Suprapubic skin (tissue), 4 donors: ENCODE measurements at regions not wholly inside any gene's neighbourhood (a gene's known extent, or its start where the extent isn't known, plus 50 kb on each side); places are given as distances from the start of the nearest gene placed in this dataset.

Source experiments
- POLR2A ChIP-seq, 2 donors: fragments of 450-650 bp; IDR thresholded peaks; one replicate each; pipeline ENCODE4 v1.6.1; 2017; ENCODE audit warnings: antibody characterized with exemption in 2 of 2, mild to moderate bottlenecking in 2 of 2, moderate library complexity in 2 of 2
- POLR2AphosphoS5 ChIP-seq, 3 donors: sonication (generic); formaldehyde crosslinking; IDR thresholded peaks; one replicate each; pipeline ENCODE4 v1.6.1; 2017; ENCODE audit warnings: antibody characterized with exemption in 3 of 3
- TF ChIP-seq, protein P1 (sequence below), 2 donors: fragments of 200-600 bp in 1 of 2; fragments of 450-650 bp in 1 of 2; sonication (generic) in 1 of 2; IDR thresholded peaks; one replicate each; pipeline ENCODE4 v1.5.1; 2016 to 2019; ENCODE audit warnings: antibody characterized with exemption in 2 of 2, mild to moderate bottlenecking in 1 of 2, moderate library complexity in 1 of 2

DNA sequence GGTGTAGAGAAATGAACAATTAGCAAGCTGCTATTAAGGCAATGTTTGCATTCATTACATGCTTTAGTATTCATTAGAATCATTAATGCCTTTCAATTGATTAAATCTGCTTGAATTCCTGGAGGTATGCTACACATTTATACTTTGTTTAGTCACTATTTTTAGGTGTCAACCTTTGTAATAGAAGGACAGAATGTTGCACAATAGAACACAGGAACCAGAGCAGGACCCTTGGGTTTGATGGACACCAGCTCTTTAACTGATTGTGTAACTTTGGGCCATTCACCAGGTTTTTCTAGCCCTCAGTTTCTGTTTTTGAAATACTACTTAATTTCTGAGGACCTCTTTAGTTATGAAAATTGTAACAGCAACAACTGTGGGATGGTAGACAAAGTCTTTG, 317.6 kb upstream of the UMPS start:
- TF ChIP-seq, protein P1, sequence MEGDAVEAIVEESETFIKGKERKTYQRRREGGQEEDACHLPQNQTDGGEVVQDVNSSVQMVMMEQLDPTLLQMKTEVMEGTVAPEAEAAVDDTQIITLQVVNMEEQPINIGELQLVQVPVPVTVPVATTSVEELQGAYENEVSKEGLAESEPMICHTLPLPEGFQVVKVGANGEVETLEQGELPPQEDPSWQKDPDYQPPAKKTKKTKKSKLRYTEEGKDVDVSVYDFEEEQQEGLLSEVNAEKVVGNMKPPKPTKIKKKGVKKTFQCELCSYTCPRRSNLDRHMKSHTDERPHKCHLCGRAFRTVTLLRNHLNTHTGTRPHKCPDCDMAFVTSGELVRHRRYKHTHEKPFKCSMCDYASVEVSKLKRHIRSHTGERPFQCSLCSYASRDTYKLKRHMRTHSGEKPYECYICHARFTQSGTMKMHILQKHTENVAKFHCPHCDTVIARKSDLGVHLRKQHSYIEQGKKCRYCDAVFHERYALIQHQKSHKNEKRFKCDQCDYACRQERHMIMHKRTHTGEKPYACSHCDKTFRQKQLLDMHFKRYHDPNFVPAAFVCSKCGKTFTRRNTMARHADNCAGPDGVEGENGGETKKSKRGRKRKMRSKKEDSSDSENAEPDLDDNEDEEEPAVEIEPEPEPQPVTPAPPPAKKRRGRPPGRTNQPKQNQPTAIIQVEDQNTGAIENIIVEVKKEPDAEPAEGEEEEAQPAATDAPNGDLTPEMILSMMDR (IDR thresholded peaks at IDR 0.05) = no peak
- no peak for TF ChIP-seq POLR2A (IDR thresholded peaks at IDR 0.05)
- no peak for TF ChIP-seq POLR2AphosphoS5 (IDR thresholded peaks at IDR 0.05)
